Inferior parietal cortex (tissue), 1 donor: ENCODE measurements at regions not wholly inside any gene's neighbourhood (a gene's known extent, or its start where the extent isn't known, plus 50 kb on each side); places are given as distances from the start of the nearest gene placed in this dataset.

Experiments used
- DNase-seq: peaks from one replicate; pipeline ENCODE4 v3.0.0-alpha.2; 2016; ENCODE audit errors: extremely low spot score

DNA sequence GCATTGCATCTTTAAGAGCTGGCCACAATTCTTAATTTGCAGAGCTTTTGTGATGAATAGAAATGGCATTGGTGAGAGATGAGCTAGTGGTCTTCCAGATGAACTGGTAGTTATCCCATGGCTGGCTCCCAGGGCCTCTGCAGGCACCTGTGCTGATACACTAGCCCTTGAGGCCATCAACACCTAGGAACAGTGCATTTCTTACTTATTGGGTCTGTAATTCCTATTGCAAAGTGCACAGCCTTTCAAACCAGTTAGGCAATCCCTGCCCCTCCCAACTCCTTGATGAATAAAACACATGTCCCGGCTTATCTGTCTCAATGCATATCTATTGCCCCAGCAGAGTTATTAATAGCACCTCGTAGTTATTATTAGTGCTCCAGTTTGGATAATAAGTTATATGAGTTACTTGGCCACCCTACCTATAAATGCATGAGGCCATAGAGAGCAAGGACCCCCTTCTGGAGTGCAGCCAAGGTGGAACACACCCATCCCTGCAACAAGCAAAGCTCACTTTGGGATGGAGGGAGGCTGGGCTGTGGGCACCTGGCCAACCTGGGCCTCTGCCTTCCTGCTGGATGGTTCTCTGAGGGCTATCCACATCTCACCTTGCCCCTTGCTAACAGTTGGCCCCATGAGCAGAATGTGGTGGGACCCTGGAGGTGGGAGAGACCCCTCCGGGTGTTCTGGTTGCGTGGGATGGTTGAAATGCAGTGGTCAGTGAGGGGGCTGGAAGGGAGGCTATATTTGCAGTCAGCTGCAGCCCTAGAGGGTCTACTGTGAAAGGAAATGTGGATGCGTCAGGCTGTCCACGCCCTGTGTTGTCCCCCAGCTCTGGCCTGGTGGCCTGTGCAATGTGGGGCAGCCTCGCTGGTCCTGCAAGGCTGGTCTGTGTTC, 455.9 kb upstream of the HS6ST1 start:
- no peak for DNase-seq

DNA sequence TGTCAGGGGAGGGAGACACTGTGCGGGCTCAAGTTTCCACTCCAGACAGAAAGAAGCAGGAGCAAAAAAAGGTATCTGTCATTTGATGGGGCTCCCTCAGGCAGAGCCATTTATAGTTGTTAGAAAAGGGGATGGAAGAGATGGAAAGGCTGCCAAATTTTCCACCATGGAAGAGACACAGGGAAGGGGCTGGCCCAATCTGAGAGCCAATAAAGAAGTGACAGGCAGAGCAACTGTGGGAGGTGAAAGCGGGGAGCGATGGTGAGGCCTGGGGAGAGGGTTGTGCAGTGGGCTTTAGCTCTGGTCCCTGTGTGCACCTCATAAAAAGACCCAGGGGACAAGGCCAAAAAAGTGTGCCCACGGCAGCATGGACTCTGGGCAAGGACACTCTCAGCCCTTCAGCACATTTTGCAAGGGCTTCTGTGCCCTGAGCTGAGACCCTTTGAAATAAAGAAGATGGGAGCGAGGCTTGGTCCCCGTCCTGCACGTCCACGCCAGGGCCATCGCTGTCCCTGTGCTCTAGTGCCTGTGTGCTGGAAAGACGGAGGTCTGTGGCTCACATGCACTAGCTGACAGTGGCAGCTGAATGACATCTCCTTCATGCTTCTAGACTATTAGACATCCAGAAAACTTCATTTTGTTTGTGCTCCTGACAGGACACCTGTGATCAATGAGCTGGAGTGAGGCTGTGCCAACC, 456.7 kb upstream of the HS6ST1 start:
- DNase-seq, result no peak

DNA sequence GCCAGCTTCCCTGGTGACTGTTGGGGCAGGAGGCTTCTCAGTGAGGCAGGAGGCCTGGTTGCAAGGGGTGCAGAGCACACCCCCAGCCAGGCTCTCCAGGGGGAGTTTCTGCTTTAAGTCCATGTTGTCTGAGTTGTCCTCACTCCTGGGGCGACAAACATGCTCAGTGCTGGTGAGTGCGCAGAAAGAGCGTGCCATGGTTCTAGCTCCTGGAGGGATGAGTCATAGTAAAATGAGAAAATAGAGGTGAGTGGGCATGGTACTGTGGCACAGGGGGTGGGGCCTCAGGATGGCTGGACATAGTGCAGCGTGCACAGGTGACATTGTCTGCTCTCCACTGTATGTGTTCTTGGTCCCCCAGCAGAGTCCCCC, 457.2 kb upstream of the HS6ST1 start:
- no peak for DNase-seq

DNA sequence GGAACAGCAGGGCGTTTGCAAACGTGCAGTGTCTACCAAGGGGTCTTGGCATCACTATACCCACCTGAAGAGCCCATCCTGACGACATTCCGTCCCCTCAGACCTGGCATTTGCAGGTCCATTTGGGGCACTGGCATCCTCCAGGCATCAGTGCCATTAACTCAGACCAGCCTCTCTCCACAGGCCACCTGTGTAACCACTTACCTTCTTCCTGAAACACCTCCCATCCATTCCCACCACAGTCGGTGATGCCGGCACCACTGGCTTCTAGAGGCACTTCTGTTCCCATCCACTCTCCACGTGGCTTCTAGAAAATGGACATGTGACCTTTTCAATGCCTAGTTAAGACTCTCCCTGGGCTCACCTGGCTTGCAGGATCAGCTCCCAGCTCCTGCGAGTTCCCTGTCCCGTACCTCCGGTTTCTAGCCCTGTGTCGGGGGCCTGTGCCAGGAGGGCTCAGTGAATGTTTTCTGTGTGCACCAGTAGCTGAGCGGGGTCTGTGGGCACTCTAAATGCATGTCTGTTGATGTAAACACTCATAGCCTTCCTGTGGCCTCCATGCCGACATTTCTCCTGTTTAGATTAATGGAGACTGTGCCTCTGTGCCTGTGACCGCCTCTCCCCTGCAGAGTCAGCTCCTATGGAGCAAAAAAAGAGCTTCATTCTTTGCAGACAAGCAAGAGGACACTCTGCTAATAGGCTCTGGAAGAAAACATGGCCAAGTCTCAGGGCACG, 458.0 kb upstream of the HS6ST1 start:
- DNase-seq, result no peak

DNA sequence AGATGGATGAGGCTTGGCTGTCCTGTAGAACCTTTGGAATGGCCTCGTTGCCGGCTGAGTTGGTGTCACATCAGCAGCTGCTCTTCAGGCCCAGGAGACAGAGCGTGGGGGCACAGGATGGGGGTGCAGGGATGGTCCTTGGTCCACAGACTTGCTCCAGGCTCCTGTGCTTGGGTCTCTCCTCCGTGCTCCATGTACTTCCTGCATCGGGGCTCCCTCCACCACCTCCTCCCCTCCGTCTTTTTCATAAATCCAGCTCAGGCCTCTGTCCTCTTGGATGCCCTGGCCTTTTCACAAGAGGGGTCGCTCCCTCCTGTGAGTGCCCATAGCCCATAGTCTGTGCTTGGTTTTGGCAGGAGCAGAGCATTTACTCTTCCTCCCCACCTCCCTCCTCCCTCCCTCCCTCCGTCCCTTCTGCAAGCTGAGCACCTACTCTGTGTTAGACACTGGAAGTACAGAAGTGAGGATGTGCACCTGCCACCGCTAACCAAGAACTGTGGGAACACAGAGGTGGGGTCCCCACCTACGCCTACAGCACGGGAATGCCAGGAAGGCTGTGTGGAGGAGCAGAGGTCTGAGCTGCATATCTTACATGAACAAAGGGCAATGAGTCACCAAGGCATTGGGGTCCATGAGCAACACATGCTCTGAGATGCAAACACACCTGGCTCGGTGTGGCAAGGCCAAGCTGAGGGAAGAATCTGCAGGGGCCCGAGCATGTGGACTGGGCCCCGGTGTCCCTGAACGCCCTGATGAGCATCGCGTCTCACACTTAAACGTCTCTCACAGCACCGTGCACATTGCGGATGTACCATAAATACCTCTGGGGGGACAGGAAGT, 458.7 kb upstream of the HS6ST1 start:
- DNase-seq, result no peak

DNA sequence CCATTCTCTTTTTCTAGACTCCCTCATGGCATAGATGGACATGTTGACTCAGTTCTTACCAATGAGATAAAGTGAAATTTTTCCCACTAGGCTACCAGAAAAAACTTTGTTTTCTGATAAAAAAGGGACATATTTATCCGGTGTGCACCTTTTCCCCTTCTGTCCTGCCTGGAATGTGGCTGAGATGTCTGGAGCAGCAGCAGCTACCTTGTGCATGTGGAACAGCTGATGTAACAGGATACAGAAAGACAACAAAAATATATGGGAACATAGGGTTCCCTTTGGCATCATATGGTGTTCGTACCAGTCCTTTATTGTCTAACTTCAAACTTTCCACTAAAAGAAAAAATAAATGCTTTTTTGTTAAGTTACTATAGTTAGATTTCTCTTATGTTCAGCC, 460.2 kb upstream of the HS6ST1 start:
- no peak for DNase-seq

DNA sequence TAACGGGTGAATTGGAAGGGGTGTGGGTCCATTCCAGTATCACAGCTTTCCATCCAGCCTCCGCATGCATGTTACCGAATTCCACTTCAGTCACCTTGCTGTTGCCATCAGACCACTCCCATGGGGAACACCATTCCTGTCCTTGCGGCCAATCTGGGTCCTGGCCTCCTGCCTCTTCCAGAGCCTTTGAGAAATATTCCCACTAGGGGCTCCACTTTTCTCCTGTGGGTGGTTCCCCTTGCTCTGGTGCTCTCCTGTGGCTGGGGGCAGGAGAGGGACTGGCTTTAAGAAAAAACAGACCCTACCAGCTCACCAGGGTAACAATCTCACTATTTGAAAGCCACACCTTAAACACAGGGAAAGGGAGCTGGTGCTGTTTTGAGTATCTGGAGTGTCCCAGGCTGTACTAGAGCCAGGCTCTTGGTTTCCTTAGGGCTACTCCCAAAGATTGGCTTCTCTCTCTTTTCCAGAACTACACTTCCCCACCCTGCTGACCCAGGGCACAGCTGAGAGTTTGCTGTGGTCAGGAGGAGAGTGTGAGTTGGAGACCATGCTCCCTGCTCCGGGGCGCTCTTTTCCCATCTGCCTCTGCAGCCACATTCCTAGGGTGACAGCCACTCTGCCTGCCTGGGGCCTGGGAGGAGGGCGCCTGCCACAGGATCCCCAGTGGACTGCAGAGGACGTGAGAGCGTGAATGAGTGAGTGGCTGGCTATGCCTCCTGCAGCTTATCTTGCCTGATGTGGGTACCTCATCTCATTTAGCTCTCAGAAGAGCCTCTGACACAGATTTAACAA, 460.8 kb upstream of the HS6ST1 start:
- no peak for DNase-seq

DNA sequence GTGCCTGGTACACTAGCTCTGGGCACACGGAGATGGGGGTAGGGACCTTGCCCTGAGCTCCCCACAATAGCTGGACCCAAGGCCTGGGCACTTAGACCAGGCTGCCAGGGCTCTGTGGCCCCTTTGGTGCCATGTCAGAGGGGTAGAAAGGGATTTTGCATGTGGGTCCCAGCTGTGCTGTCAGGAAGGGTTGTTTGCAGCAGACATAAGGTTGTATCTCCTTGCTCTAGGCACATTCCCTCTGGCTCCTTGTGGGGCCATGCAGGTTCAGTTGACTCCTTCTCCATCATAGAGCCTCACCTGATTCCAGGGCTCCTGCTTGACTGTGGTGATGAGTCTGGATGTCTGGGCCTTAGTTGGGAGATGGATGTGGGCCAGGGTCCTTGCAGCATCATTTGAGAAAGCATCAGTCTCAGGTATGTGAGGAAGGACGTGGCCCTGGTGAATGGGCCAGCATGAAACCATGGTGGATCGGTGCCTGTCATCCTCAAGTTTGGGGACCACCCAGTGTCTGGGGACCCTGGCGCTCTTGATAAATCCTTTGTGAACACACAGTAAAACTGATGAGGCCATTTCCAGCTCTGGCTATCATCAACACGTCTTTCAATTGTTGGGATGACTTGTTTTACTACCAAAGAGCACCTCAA, 461.9 kb upstream of the HS6ST1 start:
- DNase-seq, result no peak

DNA sequence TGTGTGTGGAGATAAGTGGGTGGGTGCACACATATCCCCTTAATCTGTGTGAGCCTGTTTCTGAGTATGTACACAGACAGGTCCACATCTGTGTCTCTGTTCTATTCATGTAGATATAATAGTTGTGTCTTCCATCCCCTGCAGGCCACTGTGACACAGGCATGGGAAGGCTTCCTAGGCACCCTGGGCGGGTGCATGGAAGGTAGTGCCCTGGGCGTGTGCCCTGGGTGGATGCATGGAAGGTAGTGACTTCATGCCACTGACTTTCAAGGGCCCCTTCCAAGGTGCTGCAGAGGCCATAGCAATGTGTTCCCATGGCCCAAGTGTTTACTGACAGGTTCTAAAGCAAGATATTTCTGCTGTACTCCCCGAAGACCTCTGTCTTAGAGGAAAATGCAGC, 462.5 kb upstream of the HS6ST1 start:
- no peak for DNase-seq

DNA sequence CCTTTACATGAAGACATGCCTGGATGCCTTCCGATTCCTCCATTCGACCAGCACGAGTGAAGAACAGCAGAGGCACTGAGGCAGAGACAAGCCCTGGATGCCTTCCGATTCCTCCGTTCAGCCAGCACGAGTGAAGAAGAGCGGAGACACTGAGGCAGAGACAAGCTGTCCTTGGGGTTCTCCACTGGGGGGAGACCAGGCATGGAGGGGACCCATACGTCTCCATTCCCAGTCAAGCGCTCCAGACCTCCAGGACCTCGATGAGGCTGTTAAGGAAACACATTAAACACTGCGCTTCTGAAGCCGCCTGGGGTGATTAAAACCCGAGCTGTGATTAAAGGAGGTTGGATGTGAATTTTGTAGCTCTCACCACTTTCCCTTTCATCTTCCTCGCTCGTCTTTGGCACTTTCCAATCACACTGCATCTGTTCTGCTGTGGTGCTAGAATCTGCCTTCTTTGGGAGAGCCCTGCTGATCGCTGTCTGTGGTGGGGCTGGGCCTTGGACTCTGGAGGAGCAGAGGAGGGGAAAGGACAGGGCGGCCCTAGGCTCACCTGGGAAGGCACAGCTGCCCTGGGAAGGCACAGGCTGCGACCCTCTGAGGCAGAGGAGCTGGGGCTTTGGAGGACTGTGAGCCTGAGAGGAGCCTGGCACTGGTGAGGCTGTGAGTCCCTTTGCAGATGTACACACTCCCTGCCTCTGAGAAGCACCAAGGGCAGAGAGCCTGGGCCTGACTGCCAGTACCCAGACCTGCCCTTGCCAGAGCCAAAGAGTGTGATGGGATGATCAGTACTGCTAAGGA, 463.1 kb upstream of the HS6ST1 start:
- DNase-seq, result no peak

DNA sequence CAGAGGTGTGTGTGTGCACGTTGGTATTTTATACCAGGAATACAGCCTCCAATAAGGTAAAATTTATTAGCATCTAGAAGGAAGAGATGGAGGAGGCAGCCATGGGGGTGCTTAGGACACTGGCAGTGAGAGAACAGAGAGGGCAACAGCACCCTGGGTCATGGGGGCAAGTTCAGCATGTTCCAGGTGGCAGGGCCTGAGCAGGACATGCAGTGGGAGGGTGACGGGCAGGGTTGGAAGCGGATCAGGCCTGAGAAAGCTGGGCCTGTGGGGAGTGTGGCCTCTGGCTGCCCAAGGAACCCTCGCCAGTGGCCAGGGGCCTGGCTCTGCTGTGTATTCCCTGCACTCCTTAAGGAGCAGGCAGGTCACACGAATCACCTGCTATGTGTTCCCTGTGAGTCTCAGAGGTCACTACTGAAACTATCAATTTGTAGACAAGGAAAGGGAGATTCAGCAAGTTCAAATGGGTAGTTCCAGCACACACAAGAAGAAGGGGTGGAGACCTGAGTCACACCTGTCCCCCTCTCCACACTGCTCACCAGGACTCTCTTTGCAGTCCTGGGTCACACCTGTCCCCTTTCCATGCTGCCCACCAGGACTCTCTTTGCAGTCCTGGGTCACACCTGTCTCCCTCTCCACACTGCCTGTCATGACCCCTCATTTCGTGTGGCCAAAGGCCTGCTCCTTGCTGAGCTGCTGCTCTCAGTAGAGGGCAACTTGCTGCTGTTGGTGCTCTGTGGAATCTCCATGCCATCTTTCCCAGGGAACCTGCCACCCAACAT, 463.9 kb upstream of the HS6ST1 start:
- no peak for DNase-seq

DNA sequence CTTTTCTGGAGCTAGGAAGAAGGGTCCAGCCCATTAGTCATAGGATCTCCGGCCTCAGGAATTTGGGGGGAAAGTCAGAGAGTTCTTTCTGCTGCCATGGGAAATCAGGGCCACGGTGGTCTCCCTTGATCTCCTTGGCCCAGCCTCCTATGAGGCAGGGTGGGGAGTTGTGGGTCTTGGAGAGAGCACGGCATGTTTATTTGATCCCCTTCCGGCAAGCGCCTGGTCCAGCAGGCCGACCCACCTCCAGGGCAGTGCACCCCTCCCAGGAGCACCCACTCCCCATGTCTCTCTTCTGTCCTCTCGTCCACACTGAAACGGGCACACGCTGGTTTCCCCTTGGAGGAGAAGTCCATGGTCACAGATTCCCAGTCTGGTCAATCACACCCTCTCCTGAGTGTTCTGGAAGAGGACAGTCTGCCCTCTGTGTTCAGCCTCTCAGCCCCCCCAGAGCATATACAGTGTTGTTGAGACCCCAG, 464.6 kb upstream of the HS6ST1 start:
- DNase-seq, result no peak

DNA sequence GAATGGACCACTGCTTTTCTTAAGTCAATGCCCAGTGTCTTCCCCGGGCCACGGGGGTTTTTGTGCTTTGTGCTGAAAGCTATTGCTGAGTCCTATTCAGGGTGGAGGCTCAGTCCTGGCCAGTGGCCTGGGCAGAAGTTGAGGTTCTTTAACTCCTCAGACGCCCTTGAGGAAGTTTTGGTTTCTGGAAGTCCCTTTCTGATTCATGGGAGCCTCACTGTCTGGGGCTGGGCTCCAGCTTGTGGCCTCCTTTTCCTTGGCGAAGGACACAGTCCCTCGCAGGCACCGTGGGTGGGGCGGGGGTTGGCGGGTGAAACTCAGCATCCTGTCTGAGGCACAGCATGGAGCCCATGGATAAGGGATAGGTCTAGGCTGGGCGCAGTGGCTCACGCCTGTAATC, 465.2 kb upstream of the HS6ST1 start:
- no peak for DNase-seq

DNA sequence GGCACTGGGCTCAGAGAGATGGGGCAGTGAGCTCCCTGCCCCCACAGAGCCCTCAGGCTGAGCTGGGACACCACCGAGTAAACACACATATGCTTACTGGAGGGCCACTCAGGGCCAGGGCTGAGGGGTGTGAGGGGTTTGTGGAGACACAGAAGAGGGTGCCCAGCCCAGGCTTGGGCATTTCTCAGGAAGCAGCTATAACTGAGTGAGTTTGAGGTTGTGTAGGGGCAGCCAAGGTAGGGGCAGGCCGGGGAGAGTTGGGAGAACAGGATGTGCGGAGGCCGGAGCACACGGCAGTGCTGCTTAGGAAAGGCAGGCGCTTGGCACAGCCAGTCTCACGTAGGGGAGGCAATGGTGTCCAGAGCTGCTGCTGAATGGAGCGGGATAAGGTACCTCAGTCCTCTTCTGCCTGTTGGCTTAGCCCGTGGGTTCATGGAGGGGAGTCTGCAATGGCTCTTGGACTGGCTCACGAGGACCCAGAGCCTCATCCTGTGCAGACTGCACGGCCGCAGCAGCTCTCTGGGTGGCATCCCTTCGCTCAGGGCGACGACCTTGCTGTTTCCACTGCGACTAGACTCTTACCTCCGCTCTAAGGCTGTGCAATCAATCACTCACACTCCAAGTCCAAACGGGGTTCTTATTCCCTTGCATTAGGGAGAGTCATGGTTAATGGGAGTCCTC, 466.1 kb upstream of the HS6ST1 start:
- no peak for DNase-seq

DNA sequence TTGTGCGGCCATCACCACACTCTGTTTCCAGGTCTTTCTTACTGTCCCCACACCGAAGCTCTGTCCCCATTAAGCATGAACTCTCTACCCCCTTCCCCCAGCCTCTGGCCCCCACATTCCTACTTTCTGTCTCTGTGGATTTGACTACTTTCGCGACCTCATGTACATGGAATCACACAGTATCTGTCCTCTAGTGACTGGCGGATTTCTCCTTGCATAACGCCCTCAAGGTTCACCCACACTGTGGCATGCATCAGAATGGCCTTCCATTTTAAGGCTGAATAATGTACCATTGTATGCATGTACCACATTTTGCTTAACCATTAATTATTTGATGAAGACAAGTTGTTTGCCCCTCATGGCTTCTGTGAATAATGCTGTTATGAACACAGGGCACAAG, 467.6 kb upstream of the HS6ST1 start:
- no peak for DNase-seq

DNA sequence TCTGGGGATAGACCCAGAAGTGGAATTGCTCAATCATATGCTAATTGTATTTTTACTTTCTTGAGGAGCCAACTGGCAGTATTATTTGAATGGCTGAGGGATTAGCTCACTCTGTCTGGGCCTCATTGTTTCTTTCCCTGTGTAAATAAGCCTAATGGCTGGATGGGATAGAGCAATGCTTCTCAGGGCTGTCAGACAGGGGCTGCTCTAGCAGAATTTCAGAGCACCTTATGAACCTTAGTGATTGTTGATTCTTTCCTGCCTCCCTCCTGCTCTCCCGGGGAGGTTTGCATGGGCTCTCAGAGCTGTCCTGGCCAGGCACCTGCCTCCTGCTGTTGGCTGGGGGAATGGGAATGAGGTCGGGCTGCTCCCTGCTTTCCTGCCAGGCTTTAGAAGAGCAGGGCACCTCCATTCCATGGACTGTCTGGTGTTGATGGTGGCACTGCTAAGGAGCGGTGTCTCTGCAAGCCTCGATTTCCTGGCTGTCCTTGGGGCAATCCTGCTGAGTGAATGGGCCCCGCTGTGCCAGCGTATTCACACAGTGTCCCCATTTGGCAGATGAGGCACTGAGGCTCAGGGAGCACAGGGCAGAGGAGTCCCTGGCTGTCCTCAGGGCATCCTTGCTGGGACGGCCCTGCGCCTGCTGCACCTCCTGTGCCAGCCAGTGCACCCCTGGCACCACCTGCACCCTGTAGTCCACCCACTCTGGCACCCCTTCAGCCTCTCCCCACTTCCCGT, 468.2 kb upstream of the HS6ST1 start:
- DNase-seq, result no peak

DNA sequence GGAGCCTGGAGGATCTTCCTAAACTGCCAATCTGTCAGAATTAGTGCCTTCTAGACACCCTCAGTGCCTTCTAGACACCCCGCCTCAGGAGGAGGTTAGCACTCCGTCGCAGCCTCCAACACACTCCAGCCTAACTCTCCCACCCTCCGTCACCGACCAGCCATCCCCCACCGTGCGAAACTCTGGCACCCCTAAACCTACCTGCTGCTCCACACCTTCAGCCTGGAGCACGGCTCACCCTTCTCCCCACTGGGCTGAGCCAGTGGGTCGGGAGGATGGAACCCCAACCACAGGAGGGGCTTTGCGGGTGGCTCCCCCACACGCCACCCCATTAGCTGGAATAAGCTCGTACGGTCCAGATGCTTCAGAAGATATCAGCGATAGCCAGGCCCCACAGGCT, 468.9 kb upstream of the HS6ST1 start:
- no peak for DNase-seq
